Gastrocnemius medialis (tissue), 4 donors: ENCODE measurements at regions not wholly inside any gene's neighbourhood (a gene's known extent, or its start where the extent isn't known, plus 50 kb on each side); places are given as distances from the start of the nearest gene placed in this dataset.

Experiments
- ATAC-seq, 2 donors: fragments of 150-250 bp; one replicate each; pipeline ENCODE4 v1.9.1; 2016
- DNase-seq, 2 donors: peaks; one replicate each; pipeline ENCODE4 v3.0.0-alpha.2; 2019
- H3K27ac ChIP-seq, 4 donors: fragments of 200-600 bp; sonication (generic); 1 replicate in 1 of 4; 2 replicates in 3 of 4; pipeline ENCODE4 v1.5.1; 2016 to 2018; ENCODE audit warnings: mild to moderate bottlenecking in 2 of 4, moderate library complexity in 1 of 4
- H3K27me3 ChIP-seq, 3 donors: fragments of 200-600 bp; sonication (generic) in 2 of 3; 1 replicate in 1 of 3; 2 replicates in 2 of 3; pipeline versions ENCODE4 v1.5.1 to v1.6.0; 2016 to 2019; ENCODE audit warnings: mild to moderate bottlenecking in 1 of 3, moderate library complexity in 1 of 3
- H3K36me3 ChIP-seq, 2 donors: fragments of 200-600 bp; sonication (generic) in 1 of 2; one replicate each; pipeline ENCODE4 v1.5.1; 2017 to 2018
- H3K4me1 ChIP-seq, 2 donors: fragments of 200-600 bp; sonication (generic) in 1 of 2; one replicate each; pipeline ENCODE4 v1.5.1; 2016 to 2017; ENCODE audit warnings: mild to moderate bottlenecking in 2 of 2
- H3K4me3 ChIP-seq, 4 donors: fragments of 200-600 bp; sonication (generic) in 3 of 4; 1 replicate in 1 of 4; 2 replicates in 3 of 4; pipeline ENCODE4 v1.5.1; 2016 to 2019; ENCODE audit warnings: mild to moderate bottlenecking in 2 of 4
- H3K9me3 ChIP-seq, 3 donors: fragments of 200-600 bp; sonication (generic) in 2 of 3; 1 replicate in 1 of 3; 2 replicates in 2 of 3; pipeline ENCODE4 v1.5.1; 2016 to 2019
- POLR2A ChIP-seq, 2 donors: fragments of 450-650 bp; IDR thresholded peaks; one replicate each; pipeline ENCODE4 v1.6.1; 2017; ENCODE audit warnings: antibody characterized with exemption in 2 of 2, mild to moderate bottlenecking in 2 of 2, moderate library complexity in 2 of 2
- in situ Hi-C, 4 donors: fragments of 200-750 bp; cut with MboI; loops; one replicate each; pipeline versions ENCODE4 v1.15.0 to v1.8.0; 2017; ENCODE audit warnings: low sequenced_read_pairs in 4 of 4
- intact Hi-C: fragments of 100-400 bp; cut with DNase I; formaldehyde crosslinking; loops from one replicate; pipeline ENCODE4 v1.15.1; 2023; ENCODE audit warnings: low total_unique reads
- TF ChIP-seq, protein P1 (sequence below), 5 experiments: fragments of 450-650 bp in 3 of 5; fragments of 200-600 bp in 2 of 5; sonication (generic) in 2 of 5; IDR thresholded peaks in 4 of 5; conservative IDR thresholded peaks in 1 of 5; 1 replicate in 4 of 5; 2 replicates in 1 of 5; pipeline ENCODE4 v1.5.1; 2016 to 2019; ENCODE audit warnings: antibody characterized with exemption in 5 of 5, mild to moderate bottlenecking in 3 of 5, moderate library complexity in 3 of 5

DNA sequence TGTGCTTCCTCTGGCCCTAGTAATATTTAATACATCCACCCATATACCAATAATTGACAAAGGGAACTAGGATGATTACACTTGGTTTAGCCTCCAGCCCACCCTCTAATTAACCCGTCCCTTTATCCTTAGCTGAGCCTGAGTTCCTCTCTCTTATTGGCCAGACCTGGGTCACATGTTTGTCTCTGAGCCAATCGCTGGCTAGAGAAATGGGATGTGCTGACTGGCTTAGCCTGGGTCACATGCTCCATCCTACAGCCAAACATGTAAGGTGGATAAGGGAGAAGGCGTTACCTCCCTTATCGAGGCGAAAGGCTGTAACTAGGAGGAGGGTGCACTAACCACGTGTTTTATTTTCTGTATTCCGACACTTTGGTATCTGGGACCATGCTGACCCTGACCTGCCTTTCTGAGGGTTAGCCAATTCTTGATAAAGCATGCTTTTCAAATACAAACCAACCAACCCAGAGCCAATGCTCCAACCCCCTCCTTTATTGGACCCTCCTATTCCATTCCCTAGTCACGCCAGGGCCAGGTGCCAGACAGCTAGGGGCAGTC, 262.7 kb downstream of the PREX1 start:
- intact Hi-C loops = no loop called here
- peaks cover 0 to 3% (median 0%) of the 10 kb centered on the region in 3 donors for H3K27me3 ChIP-seq
- DNase-seq (no peak), ATAC-seq (no peak)
- H3K36me3 ChIP-seq = no peaks in the 10 kb centered on the region
- no peak overlapping the region for H3K4me3 ChIP-seq
- H3K4me1 ChIP-seq = no peaks in the 10 kb centered on the region
- TF ChIP-seq, protein P1, sequence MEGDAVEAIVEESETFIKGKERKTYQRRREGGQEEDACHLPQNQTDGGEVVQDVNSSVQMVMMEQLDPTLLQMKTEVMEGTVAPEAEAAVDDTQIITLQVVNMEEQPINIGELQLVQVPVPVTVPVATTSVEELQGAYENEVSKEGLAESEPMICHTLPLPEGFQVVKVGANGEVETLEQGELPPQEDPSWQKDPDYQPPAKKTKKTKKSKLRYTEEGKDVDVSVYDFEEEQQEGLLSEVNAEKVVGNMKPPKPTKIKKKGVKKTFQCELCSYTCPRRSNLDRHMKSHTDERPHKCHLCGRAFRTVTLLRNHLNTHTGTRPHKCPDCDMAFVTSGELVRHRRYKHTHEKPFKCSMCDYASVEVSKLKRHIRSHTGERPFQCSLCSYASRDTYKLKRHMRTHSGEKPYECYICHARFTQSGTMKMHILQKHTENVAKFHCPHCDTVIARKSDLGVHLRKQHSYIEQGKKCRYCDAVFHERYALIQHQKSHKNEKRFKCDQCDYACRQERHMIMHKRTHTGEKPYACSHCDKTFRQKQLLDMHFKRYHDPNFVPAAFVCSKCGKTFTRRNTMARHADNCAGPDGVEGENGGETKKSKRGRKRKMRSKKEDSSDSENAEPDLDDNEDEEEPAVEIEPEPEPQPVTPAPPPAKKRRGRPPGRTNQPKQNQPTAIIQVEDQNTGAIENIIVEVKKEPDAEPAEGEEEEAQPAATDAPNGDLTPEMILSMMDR (IDR thresholded peaks at IDR 0.05 in 4 of 5, conservative IDR thresholded peaks at IDR 0.05 in 1 of 5) = no peak
- TF ChIP-seq POLR2A (IDR thresholded peaks at IDR 0.05) = no peak
- in situ Hi-C loops = no loop called here
- no peak overlapping the region for H3K27ac ChIP-seq
- H3K9me3 ChIP-seq = no peaks in the 10 kb centered on the region

DNA sequence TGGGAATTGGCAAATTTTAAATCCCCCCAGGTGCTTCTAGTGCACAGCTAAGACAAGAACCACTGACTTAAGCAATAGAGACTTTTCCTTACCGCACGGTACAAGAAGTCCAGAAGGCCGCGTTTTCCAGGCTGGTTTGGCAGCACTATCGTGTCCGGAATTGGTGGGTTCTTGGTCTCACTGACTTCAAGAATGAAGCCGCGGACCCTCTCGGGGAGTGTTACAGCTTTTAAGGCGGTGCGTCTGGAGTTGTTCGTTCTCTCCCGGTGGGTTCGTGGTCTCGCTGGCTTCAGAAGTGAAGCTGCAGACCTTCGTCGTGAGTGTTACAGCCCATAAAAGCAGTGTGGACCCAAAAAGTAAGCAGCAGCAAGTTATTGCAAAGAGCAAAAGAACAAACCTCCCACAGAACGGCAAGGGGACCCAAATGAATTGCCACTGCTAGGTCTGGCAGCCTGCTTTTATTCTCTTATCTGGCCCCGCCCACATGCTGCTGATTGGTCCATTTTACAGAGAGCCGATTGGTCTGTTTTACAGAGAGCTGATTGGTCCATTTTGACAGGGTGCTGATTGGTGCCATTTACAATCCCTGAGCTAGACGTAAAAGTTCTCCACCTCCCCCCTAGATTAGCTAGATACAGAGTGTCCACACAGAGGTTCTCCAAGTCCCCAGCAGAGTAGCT, 264.5 kb downstream of the PREX1 start:
- in situ Hi-C loops (no loop called here), intact Hi-C loops (no loop called here)
- H3K4me1 ChIP-seq = no peaks in the 10 kb centered on the region
- H3K36me3 ChIP-seq = no peaks in the 10 kb centered on the region
- H3K27me3 ChIP-seq = peaks cover 0 to 3% (median 0%) of the 10 kb centered on the region in 3 donors
- TF ChIP-seq, protein P1 (IDR thresholded peaks at IDR 0.05 in 4 of 5, conservative IDR thresholded peaks at IDR 0.05 in 1 of 5) = no peak
- TF ChIP-seq POLR2A (IDR thresholded peaks at IDR 0.05) = no peak
- DNase-seq (no peak), ATAC-seq (no peak)
- H3K27ac ChIP-seq = no peak overlapping the region
- H3K4me3 ChIP-seq = no peak overlapping the region
- H3K9me3 ChIP-seq = no peaks in the 10 kb centered on the region

DNA sequence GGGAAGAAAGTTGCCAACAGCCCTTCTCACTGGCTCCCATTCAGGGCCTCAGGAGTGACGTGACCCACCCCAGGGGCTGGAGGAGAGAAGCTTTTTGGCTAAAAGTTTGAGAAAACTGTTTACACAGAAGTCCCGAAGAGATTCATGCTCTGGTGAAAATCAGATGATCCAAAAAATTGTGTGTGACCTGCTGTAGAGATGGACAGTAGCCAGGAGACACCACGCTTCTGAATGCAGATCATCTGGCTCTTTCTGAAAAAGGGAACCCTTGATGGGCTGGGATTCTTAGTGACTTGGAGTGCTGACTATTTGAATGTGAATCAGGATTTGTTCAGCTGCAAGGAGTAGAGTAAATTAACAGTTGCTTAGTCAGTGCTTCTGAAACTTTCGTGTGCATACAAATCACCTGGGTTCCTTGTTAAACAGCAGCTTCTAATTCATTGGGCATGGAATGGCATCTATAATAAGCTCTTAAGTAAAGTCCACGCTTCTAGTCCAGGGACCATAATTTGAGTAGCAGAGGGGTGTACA, 265.1 kb downstream of the PREX1 start:
- in situ Hi-C loops = no loop called here
- DNase-seq = no peak

DNA sequence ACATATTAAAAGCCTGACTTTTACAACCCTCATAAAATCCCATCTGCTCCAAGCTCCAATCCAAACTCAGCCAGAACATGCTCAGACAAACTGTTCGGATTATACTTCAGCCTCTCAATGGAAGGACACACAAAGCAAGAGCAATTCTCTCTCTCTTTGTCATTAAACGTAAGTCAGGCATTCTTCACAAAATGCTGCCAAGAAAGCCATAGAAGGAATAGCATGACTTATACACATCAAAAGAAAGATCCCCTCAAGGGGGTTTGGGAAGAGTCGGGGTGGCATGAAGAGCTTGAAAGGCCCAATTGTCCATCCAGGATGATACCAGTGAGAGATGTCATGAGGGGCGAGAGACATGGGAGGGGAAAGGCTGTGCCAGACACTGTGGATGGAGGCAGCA, 268.9 kb downstream of the PREX1 start:
- in situ Hi-C loops (no loop called here), intact Hi-C loops (no loop called here)
- Histone ChIP-seq H3K36me3 (no peaks in the 10 kb centered on the region), H3K27ac (no peak overlapping the region), H3K9me3 (no peaks in the 10 kb centered on the region), H3K4me1 (no peaks in the 10 kb centered on the region), H3K4me3 (no peak overlapping the region), H3K27me3 (no peaks in the 10 kb centered on the region)
- TF ChIP-seq POLR2A (IDR thresholded peaks at IDR 0.05) = no peak
- DNase-seq (no peak), ATAC-seq (no peak)

More for the DNA sequence above, 265.1 kb downstream of the PREX1 start:
- peaks cover 0 to 3% (median 0%) of the 10 kb centered on the region in 3 donors for H3K27me3 ChIP-seq
- ATAC-seq = no peak
- no peak overlapping the region for H3K4me3 ChIP-seq
- no peaks in the 10 kb centered on the region for H3K36me3 ChIP-seq
- intact Hi-C loops = no loop called here
- H3K4me1 ChIP-seq = no peaks in the 10 kb centered on the region
- no peak overlapping the region for H3K27ac ChIP-seq
- H3K9me3 ChIP-seq = no peaks in the 10 kb centered on the region
- TF ChIP-seq, protein P1 (IDR thresholded peaks at IDR 0.05 in 4 of 5, conservative IDR thresholded peaks at IDR 0.05 in 1 of 5) = no peak

DNA sequence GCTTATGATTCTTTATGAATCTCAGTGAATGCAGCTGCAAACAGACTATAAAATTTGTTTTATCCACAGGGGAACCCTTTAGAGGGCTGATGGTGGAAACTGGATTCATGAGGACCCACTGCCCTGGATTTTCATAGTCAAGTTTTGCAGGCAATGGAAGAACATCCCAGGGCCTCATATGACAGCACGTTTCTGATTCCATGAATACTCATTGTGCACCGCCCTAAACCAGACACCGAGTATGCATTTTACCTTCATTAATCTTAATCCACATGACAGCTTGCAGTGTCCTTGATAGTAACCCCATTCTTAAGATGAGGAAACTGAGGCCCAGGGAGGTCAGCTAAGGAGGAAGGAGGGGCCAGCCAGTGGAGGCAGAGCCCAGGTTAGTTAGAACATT, 270.4 kb downstream of the PREX1 start:
- H3K27ac ChIP-seq = no peak overlapping the region
- no peaks in the 10 kb centered on the region for H3K9me3 ChIP-seq
- intact Hi-C loops = no loop called here
- no peak overlapping the region for H3K4me3 ChIP-seq
- H3K36me3 ChIP-seq = no peaks in the 10 kb centered on the region
- H3K27me3 ChIP-seq = no peaks in the 10 kb centered on the region
- DNase-seq (no peak), ATAC-seq (no peak)
- H3K4me1 ChIP-seq = no peaks in the 10 kb centered on the region
- in situ Hi-C loops = no loop called here
- TF ChIP-seq, protein P1 (IDR thresholded peaks at IDR 0.05 in 4 of 5, conservative IDR thresholded peaks at IDR 0.05 in 1 of 5) = no peak
- no peak for TF ChIP-seq POLR2A (IDR thresholded peaks at IDR 0.05)
